Gastrocnemius medialis (tissue), 4 donors: ENCODE measurements at regions not wholly inside any gene's neighbourhood (a gene's known extent, or its start where the extent isn't known, plus 50 kb on each side); places are given as distances from the start of the nearest gene placed in this dataset.

Experiments used
- ATAC-seq, 2 donors: fragments of 150-250 bp; one replicate each; pipeline ENCODE4 v1.9.1; 2016
- DNase-seq, 2 donors: peaks; one replicate each; pipeline ENCODE4 v3.0.0-alpha.2; 2019
- H3K27ac ChIP-seq, 4 donors: fragments of 200-600 bp; sonication (generic); 1 replicate in 1 of 4; 2 replicates in 3 of 4; pipeline ENCODE4 v1.5.1; 2016 to 2018; ENCODE audit warnings: mild to moderate bottlenecking in 2 of 4, moderate library complexity in 1 of 4
- H3K27me3 ChIP-seq, 3 donors: fragments of 200-600 bp; sonication (generic) in 2 of 3; 1 replicate in 1 of 3; 2 replicates in 2 of 3; pipeline versions ENCODE4 v1.5.1 to v1.6.0; 2016 to 2019; ENCODE audit warnings: mild to moderate bottlenecking in 1 of 3, moderate library complexity in 1 of 3
- H3K36me3 ChIP-seq, 2 donors: fragments of 200-600 bp; sonication (generic) in 1 of 2; one replicate each; pipeline ENCODE4 v1.5.1; 2017 to 2018
- H3K4me1 ChIP-seq, 2 donors: fragments of 200-600 bp; sonication (generic) in 1 of 2; one replicate each; pipeline ENCODE4 v1.5.1; 2016 to 2017; ENCODE audit warnings: mild to moderate bottlenecking in 2 of 2
- H3K4me3 ChIP-seq, 4 donors: fragments of 200-600 bp; sonication (generic) in 3 of 4; 1 replicate in 1 of 4; 2 replicates in 3 of 4; pipeline ENCODE4 v1.5.1; 2016 to 2019; ENCODE audit warnings: mild to moderate bottlenecking in 2 of 4
- H3K9me3 ChIP-seq, 3 donors: fragments of 200-600 bp; sonication (generic) in 2 of 3; 1 replicate in 1 of 3; 2 replicates in 2 of 3; pipeline ENCODE4 v1.5.1; 2016 to 2019
- CTCF ChIP-seq, 5 experiments: fragments of 450-650 bp in 3 of 5; fragments of 200-600 bp in 2 of 5; sonication (generic) in 2 of 5; IDR thresholded peaks in 4 of 5; conservative IDR thresholded peaks in 1 of 5; 1 replicate in 4 of 5; 2 replicates in 1 of 5; pipeline ENCODE4 v1.5.1; 2016 to 2019; ENCODE audit warnings: antibody characterized with exemption in 5 of 5, mild to moderate bottlenecking in 3 of 5, moderate library complexity in 3 of 5
- POLR2A ChIP-seq, 2 donors: fragments of 450-650 bp; IDR thresholded peaks; one replicate each; pipeline ENCODE4 v1.6.1; 2017; ENCODE audit warnings: antibody characterized with exemption in 2 of 2, mild to moderate bottlenecking in 2 of 2, moderate library complexity in 2 of 2
- in situ Hi-C, 4 donors: fragments of 200-750 bp; cut with MboI; loops; one replicate each; pipeline versions ENCODE4 v1.15.0 to v1.8.0; 2017; ENCODE audit warnings: low sequenced_read_pairs in 4 of 4
- intact Hi-C: fragments of 100-400 bp; cut with DNase I; formaldehyde crosslinking; loops from one replicate; pipeline ENCODE4 v1.15.1; 2023; ENCODE audit warnings: low total_unique reads

DNA sequence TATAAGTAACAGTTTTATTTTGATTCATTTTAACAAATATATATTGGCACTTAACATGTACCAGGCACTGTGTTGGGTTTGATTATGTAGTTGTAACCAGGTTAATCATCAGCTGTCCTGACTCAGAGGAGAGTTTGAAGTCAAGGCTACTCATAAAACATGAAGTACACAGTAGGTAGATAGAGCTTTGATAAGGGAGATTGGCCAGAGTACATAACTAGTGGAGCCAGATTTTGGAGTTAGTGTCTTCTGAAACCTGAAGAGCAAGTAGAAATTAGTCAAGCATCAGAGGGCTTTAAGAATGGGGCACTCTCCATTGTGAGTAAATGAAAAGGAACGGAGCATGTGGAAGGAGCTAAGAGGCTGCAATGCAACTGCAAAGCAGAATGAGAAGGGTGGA lies 333.9 kb downstream of the RFC3 start:
- no peak for DNase-seq
- Histone ChIP-seq H3K9me3 (no peaks in the 10 kb centered on the region), H3K27me3 (no peaks in the 10 kb centered on the region), H3K4me3 (no peak overlapping the region), H3K27ac (no peak overlapping the region), H3K4me1 (no peaks in the 10 kb centered on the region), H3K36me3 (no peaks in the 10 kb centered on the region)
- intact Hi-C loops: no loop called here
- in situ Hi-C loops: no loop called here
- TF ChIP-seq POLR2A (IDR thresholded peaks at IDR 0.05) (no peak), CTCF (IDR thresholded peaks at IDR 0.05 in 4 of 5, conservative IDR thresholded peaks at IDR 0.05 in 1 of 5) (no peak)
- ATAC-seq: no peak

DNA sequence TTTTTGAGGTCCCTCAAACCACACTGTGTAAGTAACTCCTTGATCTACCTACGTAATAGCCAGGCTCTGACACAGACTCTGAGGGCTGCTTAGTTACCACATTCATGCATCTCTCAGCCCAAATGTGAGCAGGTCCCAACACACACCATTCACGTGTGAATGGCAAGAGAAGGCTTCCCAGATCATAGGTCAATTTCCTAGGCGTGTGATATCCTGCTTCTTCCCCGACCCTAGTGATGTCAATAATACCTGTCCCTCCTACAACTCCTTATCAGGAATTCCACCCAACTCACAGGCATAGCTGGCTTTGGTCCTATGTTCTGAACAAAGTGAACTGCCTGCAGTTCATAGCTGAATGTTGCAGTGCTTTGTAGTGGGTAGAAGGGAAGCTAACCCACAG lies 334.5 kb downstream of the RFC3 start:
- no peak for TF ChIP-seq CTCF (IDR thresholded peaks at IDR 0.05 in 4 of 5, conservative IDR thresholded peaks at IDR 0.05 in 1 of 5)
- no peak for TF ChIP-seq POLR2A (IDR thresholded peaks at IDR 0.05)
- H3K36me3 ChIP-seq: no peaks in the 10 kb centered on the region
- peaks cover 0 to 3% of the 10 kb centered on the region in 2 donors for H3K4me1 ChIP-seq
- no peaks in the 10 kb centered on the region for H3K27me3 ChIP-seq
- H3K4me3 ChIP-seq: no peak overlapping the region
- no peaks in the 10 kb centered on the region for H3K9me3 ChIP-seq
- in situ Hi-C loops: no loop called here
- DNase-seq: no peak
- ATAC-seq: no peak
- no peak overlapping the region for H3K27ac ChIP-seq
- intact Hi-C loops: no loop called here

DNA sequence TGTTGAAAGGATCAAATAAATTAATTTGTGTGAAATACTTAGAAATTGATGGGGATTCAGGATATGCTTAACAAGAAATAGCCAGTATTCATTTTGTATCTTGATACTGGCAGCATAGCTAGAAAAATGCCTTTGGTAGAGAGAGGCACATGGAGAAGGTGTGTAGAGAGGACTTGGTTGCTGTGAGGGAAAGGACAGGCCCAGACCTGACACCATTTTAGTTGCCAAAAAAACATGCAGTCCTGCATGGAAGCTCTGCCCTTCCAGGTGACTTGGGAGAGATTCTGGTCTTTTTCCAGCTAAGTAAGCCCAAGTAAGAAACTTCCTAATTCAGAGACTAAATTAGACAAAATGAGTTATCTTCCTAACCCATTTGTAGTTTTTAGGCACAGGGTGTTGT lies 335.0 kb downstream of the RFC3 start:
- no peak for TF ChIP-seq CTCF (IDR thresholded peaks at IDR 0.05 in 4 of 5, conservative IDR thresholded peaks at IDR 0.05 in 1 of 5)
- TF ChIP-seq POLR2A (IDR thresholded peaks at IDR 0.05): no peak
- ATAC-seq: no peak
- in situ Hi-C loops (no loop called here), intact Hi-C loops (no loop called here)
- no peaks in the 10 kb centered on the region for H3K9me3 ChIP-seq
- DNase-seq: no peak
- H3K4me3 ChIP-seq: no peak overlapping the region
- H3K27me3 ChIP-seq: no peaks in the 10 kb centered on the region
- no peaks in the 10 kb centered on the region for H3K36me3 ChIP-seq
- peaks cover 0 to 3% of the 10 kb centered on the region in 2 donors for H3K4me1 ChIP-seq
- H3K27ac ChIP-seq: no peak overlapping the region

- Histone ChIP-seq H3K9me3 (no peaks in the 10 kb centered on the region), H3K4me3 (no peak overlapping the region), H3K4me1 (peaks cover 0 to 3% of the 10 kb centered on the region in 2 donors), H3K36me3 (no peaks in the 10 kb centered on the region), H3K27ac (no peak overlapping the region), H3K27me3 (no peaks in the 10 kb centered on the region)
- in situ Hi-C loops: no loop called here
- no peak for ATAC-seq
- no peak for TF ChIP-seq CTCF (IDR thresholded peaks at IDR 0.05 in 4 of 5, conservative IDR thresholded peaks at IDR 0.05 in 1 of 5)
- no peak for TF ChIP-seq POLR2A (IDR thresholded peaks at IDR 0.05)
- intact Hi-C loops: no loop called here
- no peak for DNase-seq
Measured at GRCh38 chr13:34153428-34154180, 335.7 kb downstream of the RFC3 start.
